Stimulated activated CD4-positive, alpha-beta T cell treated with anti-CD3 and anti-CD28 coated beads, Interleukin-15, amount 100 ng/mL, for 48 hours (primary cell): ENCODE measurements at regions not wholly inside any gene's neighbourhood (a gene's known extent, or its start where the extent isn't known, plus 50 kb on each side); places are given as distances from the start of the nearest gene placed in this dataset.

Experiments used
- DNase-seq, 2 donors: peaks; one replicate each; pipeline ENCODE4 v3.0.0-alpha.2; 2020; ENCODE audit warnings: low read depth in 2 of 2

- no peak for DNase-seq
These were observed 825.7 kb downstream of the OLFM4 start for GRCh38 chr13:53854321-53854720.

GRCh38 chr13:53856573-53857195, 828.1 kb downstream of the OLFM4 start:
- DNase-seq: no peak

- DNase-seq: no peak
These were observed 834.9 kb downstream of the OLFM4 start for GRCh38 chr13:53863520-53863919.

- no peak for DNase-seq
These were observed 844.9 kb downstream of the OLFM4 start for GRCh38 chr13:53873558-53873957.

GRCh38 chr13:53878861-53879260, 850.2 kb downstream of the OLFM4 start:
- DNase-seq: no peak

GRCh38 chr13:53885997-53886396, 857.4 kb downstream of the OLFM4 start:
- DNase-seq: no peak

GRCh38 chr13:53890696-53891095, 862.1 kb downstream of the OLFM4 start:
- no peak for DNase-seq

- DNase-seq: no peak
These were observed 873.0 kb downstream of the OLFM4 start for GRCh38 chr13:53901593-53901992.

GRCh38 chr13:53907891-53908290, 879.3 kb downstream of the OLFM4 start:
- no peak for DNase-seq

GRCh38 chr13:53920916-53921315, 892.3 kb downstream of the OLFM4 start:
- no peak for DNase-seq

GRCh38 chr13:53921473-53921872, 892.9 kb downstream of the OLFM4 start:
- DNase-seq: no peak

GRCh38 chr13:53941588-53942190, 913.1 kb downstream of the OLFM4 start:
- no peak for DNase-seq

- DNase-seq: no peak
These were observed 917.9 kb downstream of the OLFM4 start for GRCh38 chr13:53946500-53946899.

GRCh38 chr13:53953183-53953582, 924.6 kb downstream of the OLFM4 start:
- DNase-seq: no peak
